Breast epithelium (tissue), 4 donors: ENCODE measurements at regions not wholly inside any gene's neighbourhood (a gene's known extent, or its start where the extent isn't known, plus 50 kb on each side); places are given as distances from the start of the nearest gene placed in this dataset.
"Not testable (repeated sequence)": the region's sequence is repeated elsewhere in the genome, so short reads cannot be mapped to it uniquely, and the experiment has no call there.

Experiments used
- DNase-seq, 2 donors: peaks; one replicate each; pipeline ENCODE4 v3.0.0-alpha.2; 2019; ENCODE audit warnings: low spot score in 2 of 2
- H3K27ac ChIP-seq, 2 donors: fragments of 200-600 bp; sonication (generic) in 1 of 2; one replicate each; pipeline ENCODE4 v1.5.1; 2016 to 2019; ENCODE audit warnings: mild to moderate bottlenecking in 1 of 2
- H3K27me3 ChIP-seq, 2 donors: fragments of 200-600 bp; sonication (generic) in 1 of 2; one replicate each; pipeline versions ENCODE4 v1.5.1 to v1.6.0; 2017 to 2019; ENCODE audit warnings: control low read depth in 1 of 2, mild to moderate bottlenecking in 1 of 2
- H3K36me3 ChIP-seq: fragments of 200-600 bp; one replicate; pipeline ENCODE4 v1.5.1; 2019
- H3K4me1 ChIP-seq, 2 donors: fragments of 200-600 bp; sonication (generic); one replicate each; pipeline ENCODE4 v1.5.1; 2016 to 2019; ENCODE audit warnings: control low read depth in 1 of 2
- H3K4me3 ChIP-seq, 3 donors: fragments of 200-600 bp; sonication (generic); 1 replicate in 2 of 3; 2 replicates in 1 of 3; pipeline ENCODE4 v1.5.1; 2016 to 2019; ENCODE audit warnings: mild to moderate bottlenecking in 3 of 3, moderate library complexity in 2 of 3
- H3K9me3 ChIP-seq, 2 donors: fragments of 200-600 bp; sonication (generic) in 1 of 2; one replicate each; pipeline ENCODE4 v1.5.1; 2016 to 2019; ENCODE audit warnings: control low read depth in 1 of 2
- POLR2A ChIP-seq: fragments of 450-650 bp; IDR thresholded peaks from one replicate; pipeline ENCODE4 v1.6.1; 2016; ENCODE audit warnings: antibody characterized with exemption, mild to moderate bottlenecking, moderate library complexity
- POLR2AphosphoS5 ChIP-seq, 3 donors: sonication (generic); formaldehyde crosslinking; IDR thresholded peaks; one replicate each; pipeline ENCODE4 v1.6.1; 2017; ENCODE audit warnings: antibody characterized with exemption in 3 of 3
- intact Hi-C: fragments of 100-400 bp; cut with DNase I; formaldehyde crosslinking; loops from one replicate; pipeline ENCODE4 v1.15.1; 2023; ENCODE audit warnings: low total_unique reads
- TF ChIP-seq, protein P1 (sequence below), 3 donors: fragments of 450-650 bp; IDR thresholded peaks; one replicate each; pipeline ENCODE4 v1.5.1; 2016 to 2017; ENCODE audit warnings: antibody characterized with exemption in 3 of 3, mild to moderate bottlenecking in 3 of 3, moderate library complexity in 3 of 3

DNA sequence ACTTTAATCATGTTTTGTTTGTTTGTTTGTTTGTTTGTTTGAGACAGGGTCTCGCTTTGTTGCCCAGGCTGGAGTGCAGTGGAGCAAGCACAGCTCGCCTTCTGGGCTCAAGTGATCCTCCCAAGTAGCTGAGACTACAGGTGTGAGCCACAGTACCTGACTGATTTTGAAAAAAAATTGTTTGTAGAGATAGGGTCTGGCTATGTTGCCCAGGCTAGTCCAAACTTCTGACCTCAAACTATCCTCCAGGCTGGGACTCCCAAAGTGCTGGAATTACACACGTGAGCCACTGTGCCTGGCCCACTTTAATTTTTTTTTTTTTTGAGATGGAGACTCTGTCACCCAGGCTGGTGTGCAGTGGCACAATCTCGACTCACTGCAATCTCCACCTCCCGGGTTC lies 74.8 kb upstream of the CLDN5 start:
- Histone ChIP-seq H3K9me3 (no peaks in the 10 kb centered on the region), H3K4me1 (no peaks in the 10 kb centered on the region), H3K27ac (peak overlapping the region in 1 of 2 donors; percentile 12), H3K27me3 (peaks cover 0 to 6% of the 10 kb centered on the region in 2 donors), H3K4me3 (no peak overlapping the region), H3K36me3 (no peaks in the 10 kb centered on the region)
- no peak for DNase-seq
- TF ChIP-seq POLR2AphosphoS5 (IDR thresholded peaks at IDR 0.05) (no peak), POLR2A (no peak)
- TF ChIP-seq, protein P1, sequence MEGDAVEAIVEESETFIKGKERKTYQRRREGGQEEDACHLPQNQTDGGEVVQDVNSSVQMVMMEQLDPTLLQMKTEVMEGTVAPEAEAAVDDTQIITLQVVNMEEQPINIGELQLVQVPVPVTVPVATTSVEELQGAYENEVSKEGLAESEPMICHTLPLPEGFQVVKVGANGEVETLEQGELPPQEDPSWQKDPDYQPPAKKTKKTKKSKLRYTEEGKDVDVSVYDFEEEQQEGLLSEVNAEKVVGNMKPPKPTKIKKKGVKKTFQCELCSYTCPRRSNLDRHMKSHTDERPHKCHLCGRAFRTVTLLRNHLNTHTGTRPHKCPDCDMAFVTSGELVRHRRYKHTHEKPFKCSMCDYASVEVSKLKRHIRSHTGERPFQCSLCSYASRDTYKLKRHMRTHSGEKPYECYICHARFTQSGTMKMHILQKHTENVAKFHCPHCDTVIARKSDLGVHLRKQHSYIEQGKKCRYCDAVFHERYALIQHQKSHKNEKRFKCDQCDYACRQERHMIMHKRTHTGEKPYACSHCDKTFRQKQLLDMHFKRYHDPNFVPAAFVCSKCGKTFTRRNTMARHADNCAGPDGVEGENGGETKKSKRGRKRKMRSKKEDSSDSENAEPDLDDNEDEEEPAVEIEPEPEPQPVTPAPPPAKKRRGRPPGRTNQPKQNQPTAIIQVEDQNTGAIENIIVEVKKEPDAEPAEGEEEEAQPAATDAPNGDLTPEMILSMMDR (IDR thresholded peaks at IDR 0.05), result no peak
- intact Hi-C loops, result no loop called here

DNA sequence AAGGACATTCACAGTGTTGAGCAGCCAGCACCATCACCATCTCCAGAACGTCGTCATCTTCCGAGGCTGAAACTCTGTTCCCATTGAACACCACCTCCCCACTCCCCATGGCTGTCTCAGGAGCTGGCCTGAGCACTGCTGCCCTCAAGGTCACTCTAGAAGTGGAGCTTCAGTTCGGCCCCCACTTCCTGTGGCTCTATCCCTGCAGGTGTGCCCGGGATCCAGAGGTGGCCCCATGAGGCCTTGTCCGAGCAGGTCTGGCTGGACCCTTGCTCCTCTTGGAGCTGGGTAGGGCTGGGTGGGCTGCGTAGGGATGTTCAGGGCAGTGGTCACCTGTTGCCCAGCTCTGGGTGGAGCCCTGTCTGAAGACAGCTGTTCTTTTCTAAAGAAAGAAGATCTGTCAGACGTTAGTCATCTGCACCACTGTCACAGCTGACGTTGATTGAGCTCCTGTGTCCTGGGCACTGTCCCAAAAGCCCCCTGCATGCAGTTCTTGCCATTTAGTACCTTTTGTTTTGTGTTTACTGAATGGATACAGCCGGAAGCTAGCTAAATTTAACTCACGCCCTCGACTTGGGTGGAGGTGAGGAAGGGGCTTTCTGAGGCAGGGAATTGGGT lies 75.5 kb upstream of the CLDN5 start:
- TF ChIP-seq, protein P1 (IDR thresholded peaks at IDR 0.05), result no peak
- peaks cover 0 to 6% of the 10 kb centered on the region in 2 donors for H3K27me3 ChIP-seq
- intact Hi-C loops, result no loop called here
- H3K4me1 ChIP-seq, result no peaks in the 10 kb centered on the region
- H3K4me3 ChIP-seq, result no peak overlapping the region
- no peak overlapping the region for H3K27ac ChIP-seq
- H3K9me3 ChIP-seq, result no peaks in the 10 kb centered on the region
- H3K36me3 ChIP-seq, result no peaks in the 10 kb centered on the region
- no peak for DNase-seq

DNA sequence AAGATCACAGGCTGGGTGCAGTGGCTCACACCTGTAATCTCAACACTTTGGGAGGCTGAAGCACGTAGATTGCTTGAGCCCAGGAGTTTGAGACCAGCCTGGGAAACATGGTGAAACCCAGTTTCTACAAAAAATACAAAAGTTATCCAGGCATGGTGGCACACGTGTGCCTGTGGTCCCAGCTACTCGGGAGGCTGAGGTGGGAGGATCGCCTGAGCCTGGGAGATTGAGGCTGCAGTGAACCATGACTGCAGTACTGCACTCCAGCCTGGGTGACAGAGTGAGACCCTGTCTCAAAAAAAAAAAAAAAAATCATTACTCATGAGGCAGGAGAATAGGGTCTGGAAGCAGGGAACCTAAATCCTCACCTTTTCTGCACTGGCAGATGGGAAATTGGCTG lies 79.1 kb upstream of the CLDN5 start:
- H3K4me3 ChIP-seq, H3K4me1 ChIP-seq, H3K36me3 ChIP-seq, H3K9me3 ChIP-seq, intact Hi-C loops, DNase-seq, H3K27ac ChIP-seq, H3K27me3 ChIP-seq: not testable (repeated sequence)

DNA sequence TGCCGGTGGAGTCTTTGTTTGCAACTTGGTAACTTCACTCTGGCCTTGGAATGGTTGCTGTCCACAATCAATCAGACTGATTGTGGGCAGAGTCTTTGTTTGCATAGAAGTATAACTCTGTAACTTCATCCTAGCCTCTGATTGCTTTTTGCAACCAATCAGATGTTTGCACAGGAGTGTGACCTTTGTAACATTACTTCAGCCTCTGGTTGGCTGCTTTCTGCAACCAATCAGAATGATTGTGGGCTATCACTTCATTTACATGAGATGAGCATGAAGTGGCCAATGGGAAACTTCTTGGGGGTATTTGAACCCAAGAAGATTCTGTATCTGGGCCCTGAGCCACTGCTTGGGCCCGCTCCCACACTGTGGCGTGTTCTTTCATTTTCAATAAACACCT lies 79.6 kb upstream of the CLDN5 start:
- no peaks in the 10 kb centered on the region for H3K4me1 ChIP-seq
- no peak overlapping the region for H3K27ac ChIP-seq
- no peak overlapping the region for H3K4me3 ChIP-seq
- H3K36me3 ChIP-seq, result no peaks in the 10 kb centered on the region
- intact Hi-C loops, result no loop called here
- peaks cover 0 to 5% of the 10 kb centered on the region in 2 donors for H3K27me3 ChIP-seq
- DNase-seq, result no peak
- H3K9me3 ChIP-seq, result no peaks in the 10 kb centered on the region
- TF ChIP-seq POLR2AphosphoS5 (IDR thresholded peaks at IDR 0.05) (no peak), POLR2A (no peak)
- TF ChIP-seq, protein P1 (IDR thresholded peaks at IDR 0.05), result no peak

DNA sequence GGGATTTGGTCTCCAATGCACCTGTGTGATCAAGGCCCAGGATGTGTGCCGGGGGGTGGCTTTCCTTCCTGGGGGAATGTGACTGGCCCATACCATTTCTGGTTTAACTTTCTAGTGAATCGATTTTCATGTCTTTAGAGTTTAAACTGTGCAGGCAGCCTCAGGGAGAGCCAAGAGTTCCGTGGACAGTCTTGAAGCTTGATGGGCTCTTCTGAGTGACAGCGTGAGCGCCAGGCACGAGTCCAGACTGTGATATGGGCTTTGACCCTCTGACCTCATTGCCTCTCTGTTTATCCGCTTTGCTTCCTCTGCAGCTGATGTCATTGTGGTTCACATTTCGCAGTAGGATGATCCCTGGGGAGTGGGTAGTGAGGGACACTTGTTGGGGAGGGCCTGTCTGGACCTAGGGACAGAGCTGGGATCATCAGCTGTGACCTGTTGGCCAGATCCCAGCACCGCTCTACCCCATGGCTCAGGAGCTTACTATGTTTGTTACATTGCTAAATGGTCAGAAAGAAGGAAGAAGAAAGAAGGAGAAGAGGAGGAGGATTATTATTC lies 80.6 kb upstream of the CLDN5 start:
- TF ChIP-seq, protein P1 (IDR thresholded peaks at IDR 0.05), result no peak
- TF ChIP-seq POLR2AphosphoS5 (IDR thresholded peaks at IDR 0.05) (no peak), POLR2A (no peak)
- intact Hi-C loops, result no loop called here
- DNase-seq, result no peak
- Histone ChIP-seq H3K27ac (peak overlapping the region; percentile 11 to 66), H3K36me3 (no peaks in the 10 kb centered on the region), H3K4me1 (no peaks in the 10 kb centered on the region), H3K27me3 (peaks cover 0 to 5% of the 10 kb centered on the region in 2 donors), H3K4me3 (no peak overlapping the region), H3K9me3 (no peaks in the 10 kb centered on the region)
